A549 (cell line): ENCODE measurements at regions not wholly inside any gene's neighbourhood (a gene's known extent, or its start where the extent isn't known, plus 50 kb on each side); places are given as distances from the start of the nearest gene placed in this dataset.

Experiments
- ATAC-seq, 2 experiments: fragments of 200-7000 bp in 1 of 2; fragments of >200 bp in 1 of 2; cut with Nextera tagmentation in 1 of 2; cut with Tn5 transposase in 1 of 2; 3 replicates each; pipeline versions ENCODE4 v1.8.0 to v1.9.1; 2018 to 2020; ENCODE audit warnings: mild to moderate bottlenecking in 1 of 2, moderate library complexity in 1 of 2
- CTCF ChIA-PET: fragments of 300-600 bp; sonication (Branson Sonifier 250); formaldehyde crosslinking; extraction: SDS; loops from one replicate; lab custom pipeline; 2021; ENCODE audit warnings: antibody characterized with exemption, inconsistent platforms; lab: Yijun Ruan, JAX
- POLR2A ChIA-PET: fragments of 350-600 bp; formaldehyde crosslinking; extraction: SDS; loops from one replicate; lab custom pipeline; 2021; ENCODE audit warnings: antibody characterized with exemption, inconsistent platforms; lab: Yijun Ruan, JAX
- DNase-seq, 2 experiments: peaks; one replicate each; pipeline versions ENCODE4 v3.0.0 to v3.0.0-alpha.2; 2011 to 2016; ENCODE audit warnings: low read depth in 1 of 2, low spot score in 1 of 2
- FAIRE-seq: peaks from 2 replicates; lab custom pipeline; 2011; peaks lifted over from hg19 to GRCh38; lab: Jason Lieb, UNC
- H3K27ac ChIP-seq, 2 experiments: fragments of >200 bp; sonication (Bioruptor Twin); formaldehyde crosslinking; 3 replicates each; pipeline ENCODE4 v1.5.1; 2016 to 2017
- H3K4me1 ChIP-seq: fragments of >200 bp; sonication (Bioruptor Twin); formaldehyde crosslinking; 3 replicates; pipeline ENCODE4 v1.6.1; 2016
- H3K4me2 ChIP-seq: fragments of >200 bp; sonication (Bioruptor Twin); formaldehyde crosslinking; 3 replicates; pipeline ENCODE4 v1.6.1; 2016
- H3K4me3 ChIP-seq: fragments of >200 bp; sonication (Bioruptor Twin); formaldehyde crosslinking; 3 replicates; pipeline ENCODE4 v1.5.1; 2016
- H3K9me3 ChIP-seq: fragments of >200 bp; sonication (Bioruptor Twin); formaldehyde crosslinking; 3 replicates; pipeline ENCODE4 v1.6.1; 2016
- CEBPB ChIP-seq, 2 experiments: fragments of >200 bp in 1 of 2; sonication (Bioruptor Twin) in 1 of 2; formaldehyde crosslinking in 1 of 2; IDR thresholded peaks; 2 replicates each; pipeline ENCODE4 v1.6.1; 2012 to 2016
- CTCF ChIP-seq: fragments of >200 bp; sonication (Bioruptor Twin); formaldehyde crosslinking; IDR thresholded peaks from 3 replicates; pipeline ENCODE4 v1.5.1; 2016
- ESRRA ChIP-seq: fragments of 150-350 bp; IDR thresholded peaks from 2 replicates; pipeline ENCODE4 v1.6.1; 2014; ENCODE audit warnings: mild to moderate bottlenecking, low read length, borderline replicate concordance
- FOSL2 ChIP-seq, 2 experiments: fragments of 450-650 bp in 1 of 2; fragments of >200 bp in 1 of 2; sonication (Bioruptor Twin) in 1 of 2; formaldehyde crosslinking; IDR thresholded peaks; 2 replicates each; pipeline versions ENCODE4 v1.5.0 to v1.6.1; 2016 to 2020; ENCODE audit warnings: mild to moderate bottlenecking in 1 of 2, moderate library complexity in 1 of 2
- HDAC2 ChIP-seq: fragments of 200-600 bp; sonication (generic); IDR thresholded peaks from 2 replicates; pipeline ENCODE4 v1.6.1; 2016
- HEYL ChIP-seq: fragments of 250-450 bp; sonication (Bioruptor Pico); IDR thresholded peaks from 2 replicates; pipeline ENCODE4 v1.8.0; 2021; ENCODE audit warnings: mild to moderate bottlenecking, moderate library complexity
- HOXA7 ChIP-seq: fragments of 250-450 bp; sonication (Bioruptor Pico); IDR thresholded peaks from 2 replicates; pipeline ENCODE4 v1.5.0; 2020; ENCODE audit warnings: mild to moderate bottlenecking, moderate library complexity
- JUNB ChIP-seq: fragments of >200 bp; sonication (Bioruptor Twin); formaldehyde crosslinking; IDR thresholded peaks from 2 replicates; pipeline ENCODE4 v1.6.1; 2016
- KDM1A ChIP-seq: fragments of 200-600 bp; sonication (generic); IDR thresholded peaks from 2 replicates; pipeline ENCODE4 v1.6.1; 2016; ENCODE audit warnings: low read depth, mild to moderate bottlenecking
- MAFK ChIP-seq: fragments of 450-650 bp; IDR thresholded peaks from 2 replicates; pipeline ENCODE4 v1.6.1; 2014; ENCODE audit not compliant: partially characterized antibody
- PHF8 ChIP-seq: fragments of 200-600 bp; sonication (generic); IDR thresholded peaks from 2 replicates; pipeline ENCODE4 v1.6.1; 2016; ENCODE audit warnings: low read depth, mild to moderate bottlenecking, antibody characterized with exemption, moderate library complexity, borderline replicate concordance
- RNF2 ChIP-seq: fragments of 200-600 bp; sonication (generic); IDR thresholded peaks from 2 replicates; pipeline ENCODE4 v1.6.1; 2016; ENCODE audit warnings: low read depth, mild to moderate bottlenecking, antibody characterized with exemption, moderate library complexity, borderline replicate concordance
- SMC3 ChIP-seq: fragments of >200 bp; sonication (Bioruptor Twin); formaldehyde crosslinking; IDR thresholded peaks from 3 replicates; pipeline ENCODE4 v1.6.1; 2018; ENCODE audit warnings: inconsistent platforms
- SREBF2 ChIP-seq: fragments of 450-650 bp; IDR thresholded peaks from 2 replicates; pipeline ENCODE4 v1.6.1; 2014; ENCODE audit warnings: mild to moderate bottlenecking, moderate library complexity
- TFCP2L1 ChIP-seq: fragments of 250-450 bp; sonication (Bioruptor Pico); IDR thresholded peaks from 2 replicates; pipeline ENCODE4 v1.5.0; 2021; ENCODE audit warnings: mild to moderate bottlenecking
- ZC3H11A ChIP-seq: fragments of 450-650 bp; IDR thresholded peaks from 2 replicates; pipeline ENCODE4 v1.6.1; 2014; ENCODE audit warnings: antibody characterized with exemption, mild to moderate bottlenecking
- ZNF302 ChIP-seq: fragments of 250-450 bp; sonication (Bioruptor Pico); IDR thresholded peaks from 2 replicates; pipeline ENCODE4 v1.9.0; 2021; ENCODE audit warnings: inconsistent platforms, mild to moderate bottlenecking, moderate library complexity
- WGBS: methylation state at CpG from one replicate; pipeline ENCODE4 v1.1.6; 2017; ENCODE audit errors: missing lambda C conversion rate; 5-methylcytosine and 5-hydroxymethylcytosine counted together
- TF ChIP-seq, protein P1 (sequence below): fragments of 200-600 bp; sonication (generic); IDR thresholded peaks from 2 replicates; pipeline ENCODE4 v1.6.1; 2016; ENCODE audit warnings: antibody characterized with exemption, mild to moderate bottlenecking, moderate library complexity
- TF ChIP-seq, protein P2 (sequence below): fragments of 450-650 bp; IDR thresholded peaks from 2 replicates; pipeline ENCODE4 v1.6.1; 2014; ENCODE audit warnings: antibody characterized with exemption

DNA sequence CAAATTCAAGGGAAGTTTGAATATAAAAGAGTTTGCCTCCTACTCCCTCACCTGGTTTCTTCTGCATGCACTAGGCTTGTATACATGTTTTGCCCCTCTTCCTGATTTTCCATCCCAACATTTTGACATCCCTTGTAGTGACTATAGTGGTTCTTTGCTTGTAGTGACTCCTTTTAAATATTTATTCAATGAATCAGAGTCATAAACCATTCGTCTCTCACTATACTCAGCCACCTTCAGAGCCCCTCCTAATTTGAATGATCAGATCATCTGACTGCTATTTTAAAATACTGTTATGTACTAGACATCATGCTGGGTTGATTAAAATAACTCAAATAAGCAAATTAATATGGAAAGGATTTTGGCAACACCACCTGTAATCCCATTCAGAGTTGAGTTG lies 492.1 kb upstream of the PIK3C3 start:
- FAIRE-seq (no peak), DNase-seq (no peak), ATAC-seq (no peak)
- no peaks in the 10 kb centered on the region for H3K4me1 ChIP-seq
- no peak overlapping the region for H3K4me2 ChIP-seq
- ChIA-PET POLR2A (no interaction called here), CTCF (no interaction called here)
- WGBS: 0% methylated on average over 1 of the region's 1 CpG
- no peak overlapping the region for H3K4me3 ChIP-seq
- TF ChIP-seq ZC3H11A: no peak
- no peak for TF ChIP-seq CEBPB (IDR thresholded peaks at IDR 0.05)
- no peak for TF ChIP-seq JUNB
- no peak for TF ChIP-seq SMC3
- TF ChIP-seq CTCF: no peak
- TF ChIP-seq ZNF302 (CRISPR knock-in tag): no peak
- TF ChIP-seq HEYL (CRISPR knock-in tag): no peak
- TF ChIP-seq TFCP2L1 (CRISPR knock-in tag): no peak
- no peak for TF ChIP-seq MAFK
- no peaks in the 10 kb centered on the region for H3K9me3 ChIP-seq
- no peak overlapping the region for H3K27ac ChIP-seq

DNA sequence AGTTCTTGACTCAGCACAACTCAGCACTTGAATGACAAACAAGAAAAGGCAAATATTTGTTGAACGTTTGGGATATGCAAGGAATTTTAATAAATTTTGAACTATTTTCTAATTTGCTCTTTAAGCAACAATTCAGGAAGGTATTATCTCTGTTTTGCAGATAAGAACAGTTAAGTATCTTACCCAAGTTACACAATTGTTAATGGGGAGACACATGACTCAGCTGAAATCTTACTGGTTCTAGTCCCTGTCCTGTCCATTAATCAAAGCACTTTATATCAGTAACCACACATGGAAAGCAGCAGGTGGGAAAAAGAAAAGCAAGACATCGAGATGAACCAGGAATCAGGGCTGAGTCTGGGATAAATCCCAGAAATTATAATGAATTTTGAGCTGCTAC lies 493.9 kb upstream of the PIK3C3 start:
- Histone ChIP-seq H3K27ac (no peak overlapping the region), H3K4me1 (no peaks in the 10 kb centered on the region), H3K4me2 (no peak overlapping the region), H3K9me3 (no peaks in the 10 kb centered on the region), H3K4me3 (no peak overlapping the region)
- ChIA-PET POLR2A (no interaction called here), CTCF (no interaction called here)
- FAIRE-seq (no peak), ATAC-seq (no peak), DNase-seq (no peak)
- TF ChIP-seq HOXA7 (CRISPR knock-in tag): no peak
- no peak for TF ChIP-seq KDM1A
- TF ChIP-seq FOSL2 (IDR thresholded peaks at IDR 0.05): no peak
- no peak for TF ChIP-seq FOSL2 (CRISPR knock-in tag; IDR thresholded peaks at IDR 0.05)
- TF ChIP-seq PHF8: no peak
- WGBS: 0% methylated on average over 2 of the region's 2 CpGs

DNA sequence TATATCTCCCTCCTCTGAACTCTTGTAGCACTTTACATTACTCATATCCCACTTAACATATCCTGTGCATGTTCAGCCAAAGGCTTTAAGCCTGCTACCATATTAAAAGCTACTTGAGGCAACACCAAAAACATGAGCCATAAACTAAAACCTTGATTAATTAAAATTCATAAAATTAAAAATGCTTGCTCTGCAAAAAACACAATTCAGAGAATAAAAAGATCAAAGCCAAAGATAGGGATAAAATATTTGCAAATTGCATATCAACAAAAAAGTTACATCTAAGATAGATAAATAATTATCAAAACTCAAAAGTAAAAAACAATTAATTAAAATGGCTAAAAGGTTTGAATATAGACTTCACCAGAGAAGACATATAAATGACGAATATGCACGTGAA lies 495.4 kb upstream of the PIK3C3 start:
- 2% methylated on average over 2 of the region's 2 CpGs for WGBS
- ATAC-seq: no peak
- CTCF ChIA-PET: no interaction called here

DNA sequence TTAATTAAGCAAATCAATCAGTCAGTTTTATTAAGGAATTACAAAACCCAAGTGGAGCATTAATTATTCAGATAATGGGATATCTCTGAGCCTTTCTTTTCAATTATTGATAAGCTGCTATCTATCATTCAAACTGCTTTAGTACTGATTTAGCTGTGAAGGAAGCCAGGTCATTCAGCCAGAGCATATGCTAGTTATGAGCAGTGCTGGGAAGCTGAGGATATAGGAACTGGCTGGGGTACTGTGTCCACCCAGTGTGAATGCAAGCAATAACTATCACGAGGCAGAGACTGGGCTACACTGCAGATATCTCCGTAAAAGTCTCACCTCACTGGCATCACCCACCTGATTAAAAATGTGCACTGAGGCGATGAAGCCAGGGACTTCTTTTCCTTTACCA lies 496.7 kb upstream of the PIK3C3 start:
- no peak for TF ChIP-seq ESRRA
- no peak for TF ChIP-seq RNF2
- TF ChIP-seq, protein P1, sequence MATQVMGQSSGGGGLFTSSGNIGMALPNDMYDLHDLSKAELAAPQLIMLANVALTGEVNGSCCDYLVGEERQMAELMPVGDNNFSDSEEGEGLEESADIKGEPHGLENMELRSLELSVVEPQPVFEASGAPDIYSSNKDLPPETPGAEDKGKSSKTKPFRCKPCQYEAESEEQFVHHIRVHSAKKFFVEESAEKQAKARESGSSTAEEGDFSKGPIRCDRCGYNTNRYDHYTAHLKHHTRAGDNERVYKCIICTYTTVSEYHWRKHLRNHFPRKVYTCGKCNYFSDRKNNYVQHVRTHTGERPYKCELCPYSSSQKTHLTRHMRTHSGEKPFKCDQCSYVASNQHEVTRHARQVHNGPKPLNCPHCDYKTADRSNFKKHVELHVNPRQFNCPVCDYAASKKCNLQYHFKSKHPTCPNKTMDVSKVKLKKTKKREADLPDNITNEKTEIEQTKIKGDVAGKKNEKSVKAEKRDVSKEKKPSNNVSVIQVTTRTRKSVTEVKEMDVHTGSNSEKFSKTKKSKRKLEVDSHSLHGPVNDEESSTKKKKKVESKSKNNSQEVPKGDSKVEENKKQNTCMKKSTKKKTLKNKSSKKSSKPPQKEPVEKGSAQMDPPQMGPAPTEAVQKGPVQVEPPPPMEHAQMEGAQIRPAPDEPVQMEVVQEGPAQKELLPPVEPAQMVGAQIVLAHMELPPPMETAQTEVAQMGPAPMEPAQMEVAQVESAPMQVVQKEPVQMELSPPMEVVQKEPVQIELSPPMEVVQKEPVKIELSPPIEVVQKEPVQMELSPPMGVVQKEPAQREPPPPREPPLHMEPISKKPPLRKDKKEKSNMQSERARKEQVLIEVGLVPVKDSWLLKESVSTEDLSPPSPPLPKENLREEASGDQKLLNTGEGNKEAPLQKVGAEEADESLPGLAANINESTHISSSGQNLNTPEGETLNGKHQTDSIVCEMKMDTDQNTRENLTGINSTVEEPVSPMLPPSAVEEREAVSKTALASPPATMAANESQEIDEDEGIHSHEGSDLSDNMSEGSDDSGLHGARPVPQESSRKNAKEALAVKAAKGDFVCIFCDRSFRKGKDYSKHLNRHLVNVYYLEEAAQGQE: no peak
- TF ChIP-seq, protein P2, sequence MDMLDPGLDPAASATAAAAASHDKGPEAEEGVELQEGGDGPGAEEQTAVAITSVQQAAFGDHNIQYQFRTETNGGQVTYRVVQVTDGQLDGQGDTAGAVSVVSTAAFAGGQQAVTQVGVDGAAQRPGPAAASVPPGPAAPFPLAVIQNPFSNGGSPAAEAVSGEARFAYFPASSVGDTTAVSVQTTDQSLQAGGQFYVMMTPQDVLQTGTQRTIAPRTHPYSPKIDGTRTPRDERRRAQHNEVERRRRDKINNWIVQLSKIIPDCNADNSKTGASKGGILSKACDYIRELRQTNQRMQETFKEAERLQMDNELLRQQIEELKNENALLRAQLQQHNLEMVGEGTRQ: no peak
- no peak for TF ChIP-seq HDAC2
- WGBS: 0% methylated on average over 3 of the region's 3 CpGs
- FAIRE-seq (no peak), ATAC-seq (no peak), DNase-seq (no peak)
- H3K4me3 ChIP-seq: no peak overlapping the region
- H3K9me3 ChIP-seq: no peaks in the 10 kb centered on the region
- H3K27ac ChIP-seq: no peak overlapping the region
- CTCF ChIA-PET: no interaction called here
- POLR2A ChIA-PET: no interaction called here
- H3K4me1 ChIP-seq: no peaks in the 10 kb centered on the region
- H3K4me2 ChIP-seq: no peak overlapping the region

More for the DNA sequence above, 495.4 kb upstream of the PIK3C3 start:
- no peaks in the 10 kb centered on the region for H3K4me1 ChIP-seq
- FAIRE-seq (no peak), DNase-seq (no peak)
- TF ChIP-seq MAFK (peak; percentile 59), SREBF2 (no peak)
- no peak overlapping the region for H3K4me2 ChIP-seq
- H3K4me3 ChIP-seq: no peak overlapping the region
- POLR2A ChIA-PET: no interaction called here
- no peaks in the 10 kb centered on the region for H3K9me3 ChIP-seq
- H3K27ac ChIP-seq: no peak overlapping the region
